Stimulated activated CD4-positive, alpha-beta T cell treated with anti-CD3 and anti-CD28 coated beads, Interleukin-12 subunit alpha, Interleukin-12 subunit beta, amount 100 ng/mL, for 48 hours (primary cell): ENCODE measurements at regions not wholly inside any gene's neighbourhood (a gene's known extent, or its start where the extent isn't known, plus 50 kb on each side); places are given as distances from the start of the nearest gene placed in this dataset.

ENCODE experiments used
- DNase-seq, 3 donors: peaks; one replicate each; pipeline ENCODE4 v3.0.0-alpha.2; 2020; ENCODE audit warnings: low read depth in 2 of 3, low spot score in 1 of 3

GRCh38 chr12:107888789-107889188 lies 114.3 kb downstream of the ASCL4 start:
- DNase-seq: no peak

GRCh38 chr12:107891967-107892366 lies 117.5 kb downstream of the ASCL4 start:
- DNase-seq: no peak

- no peak for DNase-seq
Observed at GRCh38 chr12:107894589-107894988, 120.1 kb downstream of the ASCL4 start.

GRCh38 chr12:107895966-107896365 lies 121.5 kb downstream of the ASCL4 start:
- no peak for DNase-seq

GRCh38 chr12:107900588-107900987 lies 126.1 kb downstream of the ASCL4 start:
- DNase-seq: no peak

GRCh38 chr12:107903341-107904061 lies 129.0 kb downstream of the ASCL4 start:
- DNase-seq: peak; percentile 29 to 64 (median 32)

- DNase-seq: no peak
Observed at GRCh38 chr12:107906707-107907106, 132.2 kb downstream of the ASCL4 start.

GRCh38 chr12:107912421-107913004 lies 138.0 kb downstream of the ASCL4 start:
- DNase-seq: peak; percentile 33 to 67 (median 47)

GRCh38 chr12:107914460-107914977 lies 140.0 kb downstream of the ASCL4 start:
- DNase-seq: no peak

GRCh38 chr12:107917912-107918800 lies 143.7 kb downstream of the ASCL4 start:
- no peak for DNase-seq

- DNase-seq: no peak
Observed at GRCh38 chr12:107921062-107921461, 146.6 kb downstream of the ASCL4 start.

GRCh38 chr12:107925125-107925524 lies 150.6 kb downstream of the ASCL4 start:
- DNase-seq: no peak

GRCh38 chr12:107929436-107929835 lies 154.9 kb downstream of the ASCL4 start:
- no peak for DNase-seq

- no peak for DNase-seq
Observed at GRCh38 chr12:107931761-107932160, 157.3 kb downstream of the ASCL4 start.

- DNase-seq: no peak
Observed at GRCh38 chr12:107938446-107938845, 163.9 kb downstream of the ASCL4 start.

- DNase-seq: no peak
Observed at GRCh38 chr12:107948391-107948945, 174.0 kb downstream of the ASCL4 start.

GRCh38 chr12:107951024-107951423 lies 176.5 kb downstream of the ASCL4 start:
- no peak for DNase-seq

- no peak for DNase-seq
Observed at GRCh38 chr12:107955966-107956643, 173.0 kb upstream of the WSCD2 start.

GRCh38 chr12:107957459-107957858 lies 171.6 kb upstream of the WSCD2 start:
- no peak for DNase-seq

- no peak for DNase-seq
Observed at GRCh38 chr12:107963635-107964034, 165.5 kb upstream of the WSCD2 start.

- no peak for DNase-seq
Observed at GRCh38 chr12:107967170-107967569, 161.9 kb upstream of the WSCD2 start.
